ENCODE measurements at regions not wholly inside any gene's neighbourhood (a gene's known extent, or its start where the extent isn't known, plus 50 kb on each side); places are given as distances from the start of the nearest gene placed in this dataset.

- H3K4me3 ChIP-seq (replicated peaks; ENCODE audit: low read depth, low read length) = no peak overlapping the region
- no peak for TF ChIP-seq CTCF (IDR thresholded peaks at IDR 0.05; ENCODE audit: low read length, missing control alignments)
- DNase-seq (ENCODE audit: low read depth) = no peak
Observed at GRCh38 chr6:156461647-156462046, 315.5 kb upstream of the ARID1B start.

- no peak for DNase-seq (ENCODE audit: low read depth)
- TF ChIP-seq CTCF (IDR thresholded peaks at IDR 0.05; ENCODE audit: low read length, missing control alignments) = no peak
Observed at GRCh38 chr6:156457601-156458000, 319.6 kb upstream of the ARID1B start.

GRCh38 chr6:156455847-156456246, 321.3 kb upstream of the ARID1B start:
- H3K4me3 ChIP-seq (replicated peaks; ENCODE audit: low read depth, low read length) = no peak overlapping the region
- no peak for DNase-seq (ENCODE audit: low read depth)
- no peak for TF ChIP-seq CTCF (IDR thresholded peaks at IDR 0.05; ENCODE audit: low read length, missing control alignments)

More at GRCh38 chr6:156457601-156458000, 319.6 kb upstream of the ARID1B start:
- no peak overlapping the region for H3K4me3 ChIP-seq (replicated peaks; ENCODE audit: low read depth, low read length)

GRCh38 chr6:156454867-156455266, 322.3 kb upstream of the ARID1B start:
- no peak for TF ChIP-seq CTCF (IDR thresholded peaks at IDR 0.05; ENCODE audit: low read length, missing control alignments)
- H3K4me3 ChIP-seq (replicated peaks; ENCODE audit: low read depth, low read length) = no peak overlapping the region
- no peak for DNase-seq (ENCODE audit: low read depth)

- no peak for TF ChIP-seq CTCF (IDR thresholded peaks at IDR 0.05; ENCODE audit: low read length, missing control alignments)
- no peak for DNase-seq (ENCODE audit: low read depth)
- H3K4me3 ChIP-seq (replicated peaks; ENCODE audit: low read depth, low read length) = no peak overlapping the region
Observed at GRCh38 chr6:156451726-156452125, 325.5 kb upstream of the ARID1B start.

GRCh38 chr6:156451088-156451487, 326.1 kb upstream of the ARID1B start:
- TF ChIP-seq CTCF (IDR thresholded peaks at IDR 0.05; ENCODE audit: low read length, missing control alignments) = no peak
- H3K4me3 ChIP-seq (replicated peaks; ENCODE audit: low read depth, low read length) = no peak overlapping the region
- no peak for DNase-seq (ENCODE audit: low read depth)

- H3K4me3 ChIP-seq (replicated peaks; ENCODE audit: low read depth, low read length) = no peak overlapping the region
- TF ChIP-seq CTCF (IDR thresholded peaks at IDR 0.05; ENCODE audit: low read length, missing control alignments) = no peak
- no peak for DNase-seq (ENCODE audit: low read depth)
Observed at GRCh38 chr6:156450421-156450820, 326.8 kb upstream of the ARID1B start.
